K562 (cell line): ENCODE measurements at regions not wholly inside any gene's neighbourhood (a gene's known extent, or its start where the extent isn't known, plus 50 kb on each side); places are given as distances from the start of the nearest gene placed in this dataset.

Experiments used
- ATAC-seq: fragments of 200-7000 bp; cut with Tn5 transposase; 3 replicates; pipeline ENCODE4 v1.9.1; 2020; ENCODE audit warnings: moderate library complexity
- BruUV-seq: library from RNA; stranded (reverse); fragments of 400-500 nt; replicated peaks from 2 replicates; lab custom pipeline; 2021; lab: Mats Ljungman, UMichigan
- CTCF ChIA-PET: fragments of 300-600 bp; formaldehyde crosslinking; extraction: SDS; loops from one replicate; lab custom pipeline; 2021; ENCODE audit warnings: low intra/inter-chr PET ratio; lab: Yijun Ruan, JAX
- POLR2A ChIA-PET: fragments of 300-600, 350-650 bp; sonication (Branson Sonifier 250); formaldehyde crosslinking; extraction: SDS; loops from one replicate; lab custom pipeline; 2021; ENCODE audit warnings: antibody characterized with exemption, inconsistent platforms; lab: Yijun Ruan, JAX
- DNase-seq, 4 experiments: peaks; one replicate each; pipeline versions ENCODE4 v3.0.0 to v3.0.0-alpha.2; 2011 to 2018; ENCODE audit warnings: low spot score in 3 of 4, mixed read lengths in 3 of 4; ENCODE audit errors: extremely low read depth in 1 of 4
- FAIRE-seq: peaks from 2 replicates; lab custom pipeline; 2011; peaks lifted over from hg19 to GRCh38; lab: Jason Lieb, UNC
- H2AFZ ChIP-seq: 2 replicates; pipeline ENCODE4 v1.6.0; 2011; ENCODE audit warnings: low read depth, low read length, control low read depth, inconsistent platforms
- H3K27ac ChIP-seq: fragments of 200-600 bp; 3 replicates; pipeline ENCODE4 v1.8.0; 2011; ENCODE audit warnings: low read depth, mild to moderate bottlenecking, control low read depth, inconsistent platforms, low read length, moderate library complexity, mixed read lengths; ENCODE audit errors: extremely low read depth
- H3K27me3 ChIP-seq, 2 experiments: fragments of 300-600 bp in 1 of 2; 2 replicates in 1 of 2; 3 replicates in 1 of 2; pipeline versions ENCODE4 v1.6.0 to v1.8.0; 2011; ENCODE audit warnings: inconsistent platforms in 2 of 2, low read length in 2 of 2, mild to moderate bottlenecking in 1 of 2, mixed read lengths in 1 of 2, moderate library complexity in 1 of 2; ENCODE audit not compliant: control insufficient read depth in 2 of 2, insufficient read depth in 2 of 2
- H3K36me3 ChIP-seq: fragments of 300-600 bp; 3 replicates; pipeline ENCODE4 v1.8.0; 2011; ENCODE audit warnings: mild to moderate bottlenecking, low read length, inconsistent platforms; ENCODE audit not compliant: control insufficient read depth, insufficient read depth
- H3K4me1 ChIP-seq, 2 experiments: fragments of 200-600 bp in 1 of 2; replicated peaks in 1 of 2; 2 replicates in 1 of 2; 3 replicates in 1 of 2; pipeline versions ENCODE4 v1.5.1 to v1.8.0; 2011; ENCODE audit warnings: inconsistent platforms in 2 of 2, low read length in 2 of 2, mild to moderate bottlenecking in 1 of 2, mixed read lengths in 1 of 2, moderate library complexity in 1 of 2; ENCODE audit not compliant: control insufficient read depth in 2 of 2, insufficient read depth in 2 of 2
- H3K4me2 ChIP-seq: 2 replicates; pipeline ENCODE4 v1.6.1; 2011; ENCODE audit warnings: low read length, control low read depth, inconsistent platforms, mixed read lengths; ENCODE audit not compliant: insufficient read depth
- H3K4me3 ChIP-seq: fragments of 200-600 bp; sonication (generic), shearing (Covaris generic); 2 replicates; pipeline ENCODE4 v1.5.1; 2016; ENCODE audit warnings: control low read depth, inconsistent platforms
- H3K79me2 ChIP-seq: fragments of 200-600 bp; 3 replicates; pipeline ENCODE4 v1.8.0; 2011; ENCODE audit warnings: low read length, inconsistent platforms; ENCODE audit not compliant: control insufficient read depth, insufficient read depth
- H3K9ac ChIP-seq, 2 experiments: 2 replicates each; pipeline versions ENCODE4 v1.6.0 to v1.6.1; 2011; ENCODE audit warnings: low read depth in 2 of 2, low read length in 2 of 2, control low read depth in 1 of 2, inconsistent platforms in 1 of 2, mild to moderate bottlenecking in 1 of 2, mixed read lengths in 1 of 2; ENCODE audit not compliant: insufficient read depth in 1 of 2
- H3K9me1 ChIP-seq: one replicate; pipeline ENCODE4 v1.6.0; 2011; ENCODE audit warnings: inconsistent platforms, mild to moderate bottlenecking, low read length, moderate library complexity; ENCODE audit not compliant: control insufficient read depth, insufficient read depth
- H3K9me3 ChIP-seq: replicated peaks from 2 replicates; pipeline ENCODE4 v1.5.1; 2011; ENCODE audit warnings: low read depth, low read length, inconsistent platforms; ENCODE audit not compliant: control insufficient read depth, insufficient read depth
- H4K20me1 ChIP-seq: replicated peaks from 2 replicates; pipeline ENCODE4 v1.6.1; 2011; ENCODE audit warnings: low read length, inconsistent platforms, mixed read lengths; ENCODE audit not compliant: control insufficient read depth, insufficient read depth
- ATF6 ChIP-seq: sonication (generic); formaldehyde crosslinking; IDR thresholded peaks from 2 replicates; pipeline ENCODE4 v1.4.0; 2020; ENCODE audit warnings: mild to moderate bottlenecking, missing genetic modification reagents
- E2F3 ChIP-seq: fragments of 250-450 bp; sonication (Bioruptor Pico); IDR thresholded peaks from 2 replicates; pipeline ENCODE4 v1.4.0; 2020; ENCODE audit warnings: mild to moderate bottlenecking
- HMG20A ChIP-seq: fragments of 450-650 bp; formaldehyde crosslinking; conservative IDR thresholded peaks from 2 replicates; pipeline ENCODE4 v1.4.0; 2020; ENCODE audit warnings: mild to moderate bottlenecking, mixed read lengths
- KAT7 ChIP-seq: sonication (generic); formaldehyde crosslinking; IDR thresholded peaks from 2 replicates; pipeline ENCODE4 v1.8.0; 2022; ENCODE audit warnings: missing genetic modification reagents, mild to moderate bottlenecking, borderline replicate concordance
- KDM4B ChIP-seq, 2 experiments: fragments of 450-650 bp in 1 of 2; sonication (generic) in 1 of 2; IDR thresholded peaks; 2 replicates each; pipeline ENCODE4 v1.6.1; 2016 to 2017; ENCODE audit warnings: borderline replicate concordance in 2 of 2, antibody characterized with exemption in 1 of 2, low read depth in 1 of 2, mild to moderate bottlenecking in 1 of 2
- NR2C1 ChIP-seq, 2 experiments: fragments of 450-650 bp; IDR thresholded peaks; 2 replicates each; pipeline ENCODE4 v1.6.1; 2017; ENCODE audit warnings: mild to moderate bottlenecking in 2 of 2, antibody characterized with exemption in 1 of 2, inconsistent platforms in 1 of 2, missing compliant biosample characterization in 1 of 2, missing genetic modification characterization in 1 of 2
- TSC22D4 ChIP-seq: fragments of 450-650 bp; IDR thresholded peaks from 2 replicates; pipeline ENCODE4 v1.6.1; 2016; ENCODE audit warnings: missing genetic modification characterization, missing biosample characterization, control low read depth
- ZFP1 ChIP-seq: fragments of 450-650 bp; formaldehyde crosslinking; IDR thresholded peaks from 2 replicates; pipeline ENCODE4 v1.4.0; 2020; ENCODE audit warnings: mild to moderate bottlenecking, mixed read lengths
- ZNF239 ChIP-seq: fragments of 250-450 bp; sonication (Bioruptor Pico); IDR thresholded peaks from 2 replicates; pipeline ENCODE4 v1.4.0; 2020; ENCODE audit warnings: mild to moderate bottlenecking
- ZNF274 ChIP-seq: IDR thresholded peaks from 2 replicates; pipeline ENCODE4 v1.6.1; 2011; ENCODE audit warnings: low read depth, mild to moderate bottlenecking, low read length, moderate library complexity, borderline replicate concordance
- WGBS: fragments of 100-300 bp; shearing (Covaris generic); methylation state at CpG from one replicate; pipeline ENCODE4 v1.1.6; 2016; ENCODE audit warnings: low coverage, mixed read lengths; ENCODE audit not compliant: insufficient coverage; ENCODE audit errors: missing lambda C conversion rate; 5-methylcytosine and 5-hydroxymethylcytosine counted together
- in situ Hi-C: fragments of 300-500 bp; cut with MboI; formaldehyde crosslinking; loops from 4 replicates; pipeline ENCODE4 v1.15.0; 2018; ENCODE audit warnings: inconsistent platforms, mixed read lengths
- intact Hi-C: fragments of 100-400 bp; cut with micrococcal nuclease; formaldehyde crosslinking; loops from 2 replicates; pipeline ENCODE4 v1.14.2; 2022
- TF ChIP-seq, protein P1 (sequence below): sonication (generic); formaldehyde crosslinking; IDR thresholded peaks from 2 replicates; pipeline ENCODE4 v1.8.1; 2023; ENCODE audit warnings: mild to moderate bottlenecking, missing genetic modification reagents, moderate library complexity
- TF ChIP-seq, protein P2 (sequence below), 2 experiments: fragments of 250-450 bp in 1 of 2; fragments of 450-650 bp in 1 of 2; sonication (Bioruptor Pico) in 1 of 2; IDR thresholded peaks; 2 replicates each; pipeline versions ENCODE4 v1.6.1 to v1.8.0; 2016 to 2021; ENCODE audit warnings: mild to moderate bottlenecking in 2 of 2, moderate library complexity in 2 of 2, missing compliant biosample characterization in 1 of 2, missing genetic modification characterization in 1 of 2
- TF ChIP-seq, protein P3 (sequence below): sonication (generic); formaldehyde crosslinking; IDR thresholded peaks from 2 replicates; pipeline ENCODE4 v1.8.0; 2023; ENCODE audit warnings: missing genetic modification reagents, mild to moderate bottlenecking, borderline replicate concordance

DNA sequence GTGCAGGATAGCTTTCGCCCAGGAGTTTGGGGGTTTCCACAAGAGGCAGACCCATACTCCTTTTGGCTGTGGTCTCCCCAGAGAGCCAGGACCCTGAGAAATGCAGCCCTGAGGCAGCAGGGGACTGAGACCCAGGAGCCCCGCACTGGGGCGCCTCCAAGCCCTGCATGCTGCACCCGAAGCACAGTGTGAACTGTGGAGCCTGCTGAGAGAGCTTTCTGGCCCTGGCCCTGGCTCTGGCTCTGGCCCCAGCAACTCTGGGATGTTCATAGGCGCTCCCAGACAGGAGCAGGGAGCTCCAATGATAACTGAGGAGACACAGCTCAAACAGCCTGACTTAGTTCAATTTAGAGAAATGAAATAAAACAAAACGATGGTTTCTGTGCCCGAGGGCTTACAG lies 96.4 kb upstream of the TEX51 start:
- WGBS, result 0% methylated on average over 7 of the region's 7 CpGs
- Histone ChIP-seq H3K36me3 (no peaks in the 10 kb centered on the region), H3K4me3 (no peak overlapping the region), H3K4me1 (peaks cover 0 to 6% of the 10 kb centered on the region in 2 experiments; a peak in 3 of 5 replicates), H3K27ac (no peak overlapping the region), H4K20me1 (peaks cover 4% of the 10 kb centered on the region; the same call in 1 of the 2 replicates), H3K27me3 (peaks cover 15 to 38% of the 10 kb centered on the region in 2 experiments), H2AFZ (no peak overlapping the region), H3K4me2 (no peak overlapping the region), H3K9me1 (no peaks in the 10 kb centered on the region), H3K9me3 (no peaks in the 10 kb centered on the region), H3K79me2 (no peaks in the 10 kb centered on the region), H3K9ac (no peak overlapping the region)
- ChIA-PET POLR2A (no interaction called here), CTCF (no interaction called here)
- no TSS peak for BruUV-seq
- in situ Hi-C loops, result no loop called here
- intact Hi-C loops, result no loop called here
- DNase-seq (no peak), ATAC-seq (no peak), FAIRE-seq (no peak)
- no peak for TF ChIP-seq HMG20A (CRISPR knock-in tag)
- TF ChIP-seq, protein P1, sequence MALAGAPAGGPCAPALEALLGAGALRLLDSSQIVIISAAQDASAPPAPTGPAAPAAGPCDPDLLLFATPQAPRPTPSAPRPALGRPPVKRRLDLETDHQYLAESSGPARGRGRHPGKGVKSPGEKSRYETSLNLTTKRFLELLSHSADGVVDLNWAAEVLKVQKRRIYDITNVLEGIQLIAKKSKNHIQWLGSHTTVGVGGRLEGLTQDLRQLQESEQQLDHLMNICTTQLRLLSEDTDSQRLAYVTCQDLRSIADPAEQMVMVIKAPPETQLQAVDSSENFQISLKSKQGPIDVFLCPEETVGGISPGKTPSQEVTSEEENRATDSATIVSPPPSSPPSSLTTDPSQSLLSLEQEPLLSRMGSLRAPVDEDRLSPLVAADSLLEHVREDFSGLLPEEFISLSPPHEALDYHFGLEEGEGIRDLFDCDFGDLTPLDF (CRISPR knock-in tag), result no peak
- no peak for TF ChIP-seq KAT7 (CRISPR knock-in tag)
- TF ChIP-seq TSC22D4 (tag), result no peak
- no peak for TF ChIP-seq ATF6
- TF ChIP-seq, protein P2, sequence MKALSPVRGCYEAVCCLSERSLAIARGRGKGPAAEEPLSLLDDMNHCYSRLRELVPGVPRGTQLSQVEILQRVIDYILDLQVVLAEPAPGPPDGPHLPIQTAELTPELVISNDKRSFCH (CRISPR knock-in tag; IDR thresholded peaks at IDR 0.05), result no peak
- TF ChIP-seq, protein P2 (tag; IDR thresholded peaks at IDR 0.05), result no peak
- no peak for TF ChIP-seq ZNF274
- TF ChIP-seq ZNF239 (CRISPR knock-in tag), result no peak
- TF ChIP-seq, protein P3, sequence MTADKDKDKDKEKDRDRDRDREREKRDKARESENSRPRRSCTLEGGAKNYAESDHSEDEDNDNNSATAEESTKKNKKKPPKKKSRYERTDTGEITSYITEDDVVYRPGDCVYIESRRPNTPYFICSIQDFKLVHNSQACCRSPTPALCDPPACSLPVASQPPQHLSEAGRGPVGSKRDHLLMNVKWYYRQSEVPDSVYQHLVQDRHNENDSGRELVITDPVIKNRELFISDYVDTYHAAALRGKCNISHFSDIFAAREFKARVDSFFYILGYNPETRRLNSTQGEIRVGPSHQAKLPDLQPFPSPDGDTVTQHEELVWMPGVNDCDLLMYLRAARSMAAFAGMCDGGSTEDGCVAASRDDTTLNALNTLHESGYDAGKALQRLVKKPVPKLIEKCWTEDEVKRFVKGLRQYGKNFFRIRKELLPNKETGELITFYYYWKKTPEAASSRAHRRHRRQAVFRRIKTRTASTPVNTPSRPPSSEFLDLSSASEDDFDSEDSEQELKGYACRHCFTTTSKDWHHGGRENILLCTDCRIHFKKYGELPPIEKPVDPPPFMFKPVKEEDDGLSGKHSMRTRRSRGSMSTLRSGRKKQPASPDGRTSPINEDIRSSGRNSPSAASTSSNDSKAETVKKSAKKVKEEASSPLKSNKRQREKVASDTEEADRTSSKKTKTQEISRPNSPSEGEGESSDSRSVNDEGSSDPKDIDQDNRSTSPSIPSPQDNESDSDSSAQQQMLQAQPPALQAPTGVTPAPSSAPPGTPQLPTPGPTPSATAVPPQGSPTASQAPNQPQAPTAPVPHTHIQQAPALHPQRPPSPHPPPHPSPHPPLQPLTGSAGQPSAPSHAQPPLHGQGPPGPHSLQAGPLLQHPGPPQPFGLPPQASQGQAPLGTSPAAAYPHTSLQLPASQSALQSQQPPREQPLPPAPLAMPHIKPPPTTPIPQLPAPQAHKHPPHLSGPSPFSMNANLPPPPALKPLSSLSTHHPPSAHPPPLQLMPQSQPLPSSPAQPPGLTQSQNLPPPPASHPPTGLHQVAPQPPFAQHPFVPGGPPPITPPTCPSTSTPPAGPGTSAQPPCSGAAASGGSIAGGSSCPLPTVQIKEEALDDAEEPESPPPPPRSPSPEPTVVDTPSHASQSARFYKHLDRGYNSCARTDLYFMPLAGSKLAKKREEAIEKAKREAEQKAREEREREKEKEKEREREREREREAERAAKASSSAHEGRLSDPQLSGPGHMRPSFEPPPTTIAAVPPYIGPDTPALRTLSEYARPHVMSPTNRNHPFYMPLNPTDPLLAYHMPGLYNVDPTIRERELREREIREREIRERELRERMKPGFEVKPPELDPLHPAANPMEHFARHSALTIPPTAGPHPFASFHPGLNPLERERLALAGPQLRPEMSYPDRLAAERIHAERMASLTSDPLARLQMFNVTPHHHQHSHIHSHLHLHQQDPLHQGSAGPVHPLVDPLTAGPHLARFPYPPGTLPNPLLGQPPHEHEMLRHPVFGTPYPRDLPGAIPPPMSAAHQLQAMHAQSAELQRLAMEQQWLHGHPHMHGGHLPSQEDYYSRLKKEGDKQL (CRISPR knock-in tag), result no peak
- TF ChIP-seq ZFP1, result no peak
- no peak for TF ChIP-seq NR2C1 (IDR thresholded peaks at IDR 0.05)
- TF ChIP-seq NR2C1 (tag; IDR thresholded peaks at IDR 0.05), result no peak
- TF ChIP-seq E2F3 (CRISPR knock-in tag), result no peak
- TF ChIP-seq KDM4B (IDR thresholded peaks at IDR 0.05; ENCODE audit: borderline replicate concordance in 2 of 2, low read depth in 1 of 2), result no peak
